Astrocyte of the spinal cord (primary cell): ENCODE measurements at regions not wholly inside any gene's neighbourhood (a gene's known extent, or its start where the extent isn't known, plus 50 kb on each side); places are given as distances from the start of the nearest gene placed in this dataset.

Experiments
- DNase-seq: peaks from one replicate; pipeline ENCODE4 v3.0.0; 2011; ENCODE audit warnings: low read depth, low spot score
- H3K4me3 ChIP-seq: 2 replicates; pipeline ENCODE4 v1.5.1; 2011; ENCODE audit warnings: low read depth, mild to moderate bottlenecking, low read length, moderate library complexity
- in situ Hi-C: cut with HindIII; loops from 2 replicates; pipeline ENCODE4 v1.10.0; 2017; ENCODE audit warnings: low sequenced_read_pairs
- TF ChIP-seq, protein P1 (sequence below): IDR thresholded peaks from 2 replicates; pipeline ENCODE4 v1.5.1; 2012; ENCODE audit warnings: low read depth, mild to moderate bottlenecking, low read length, inconsistent platforms

DNA sequence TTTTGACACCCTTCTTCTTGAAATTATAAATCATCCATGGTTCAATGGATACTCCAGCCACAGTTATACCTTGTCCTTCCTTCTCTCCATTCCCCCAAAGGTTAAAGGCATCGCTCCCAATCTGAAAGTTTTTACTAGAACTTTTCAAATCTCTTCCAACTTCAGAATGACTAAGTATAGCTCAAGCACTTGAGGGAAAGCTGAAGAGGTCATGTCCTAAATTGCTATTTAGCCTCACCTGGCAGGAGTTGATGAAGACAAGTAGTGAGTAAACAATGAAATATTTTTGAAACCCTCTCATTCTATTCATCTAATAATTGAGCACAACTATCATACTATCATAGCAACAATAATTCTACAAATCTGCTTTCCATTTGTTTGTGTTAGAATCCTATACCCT lies 167.8 kb downstream of the HNMT start:
- no peak for DNase-seq
- in situ Hi-C loops = no loop called here
- TF ChIP-seq, protein P1, sequence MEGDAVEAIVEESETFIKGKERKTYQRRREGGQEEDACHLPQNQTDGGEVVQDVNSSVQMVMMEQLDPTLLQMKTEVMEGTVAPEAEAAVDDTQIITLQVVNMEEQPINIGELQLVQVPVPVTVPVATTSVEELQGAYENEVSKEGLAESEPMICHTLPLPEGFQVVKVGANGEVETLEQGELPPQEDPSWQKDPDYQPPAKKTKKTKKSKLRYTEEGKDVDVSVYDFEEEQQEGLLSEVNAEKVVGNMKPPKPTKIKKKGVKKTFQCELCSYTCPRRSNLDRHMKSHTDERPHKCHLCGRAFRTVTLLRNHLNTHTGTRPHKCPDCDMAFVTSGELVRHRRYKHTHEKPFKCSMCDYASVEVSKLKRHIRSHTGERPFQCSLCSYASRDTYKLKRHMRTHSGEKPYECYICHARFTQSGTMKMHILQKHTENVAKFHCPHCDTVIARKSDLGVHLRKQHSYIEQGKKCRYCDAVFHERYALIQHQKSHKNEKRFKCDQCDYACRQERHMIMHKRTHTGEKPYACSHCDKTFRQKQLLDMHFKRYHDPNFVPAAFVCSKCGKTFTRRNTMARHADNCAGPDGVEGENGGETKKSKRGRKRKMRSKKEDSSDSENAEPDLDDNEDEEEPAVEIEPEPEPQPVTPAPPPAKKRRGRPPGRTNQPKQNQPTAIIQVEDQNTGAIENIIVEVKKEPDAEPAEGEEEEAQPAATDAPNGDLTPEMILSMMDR = no peak
- H3K4me3 ChIP-seq = no peak overlapping the region

DNA sequence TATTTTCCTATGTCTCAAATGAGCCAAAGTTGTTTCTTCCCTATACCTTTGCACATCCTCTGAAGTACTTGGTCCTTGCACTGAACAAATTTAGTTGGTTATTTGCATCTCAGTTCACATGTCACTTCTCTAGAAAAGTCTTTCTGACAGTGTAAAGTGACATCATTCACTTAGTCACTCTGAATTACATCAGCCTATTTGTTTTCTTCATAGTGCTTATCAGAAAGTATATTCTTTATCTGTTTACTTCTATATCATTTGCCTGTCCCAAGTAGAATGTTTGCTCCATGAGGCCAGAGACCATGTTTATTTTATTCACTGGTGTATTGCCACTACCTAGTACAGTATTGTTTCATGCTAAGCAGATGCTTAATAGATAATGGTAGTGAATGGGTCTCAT lies 173.7 kb downstream of the HNMT start:
- no peak overlapping the region for H3K4me3 ChIP-seq
- in situ Hi-C loops = no loop called here
- DNase-seq = no peak
- TF ChIP-seq, protein P1 = no peak

DNA sequence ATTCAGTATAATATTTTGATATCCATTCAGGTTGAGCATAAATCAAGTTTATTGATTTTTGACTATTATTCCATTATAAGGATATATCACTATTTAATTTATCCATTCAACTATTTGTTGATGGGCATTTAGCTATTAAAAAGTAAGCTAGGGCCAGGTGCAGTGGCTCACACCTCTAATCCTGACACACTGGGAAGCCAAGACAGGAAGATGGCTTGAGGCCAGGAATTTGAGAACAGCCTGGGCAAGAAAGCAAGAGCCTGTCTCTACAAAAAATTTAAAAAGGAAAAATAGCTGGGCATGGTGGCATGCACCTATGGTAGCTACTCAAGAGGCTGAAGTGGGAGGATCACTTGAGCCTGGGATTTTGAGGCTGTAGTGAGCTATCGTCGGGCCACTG lies 183.5 kb downstream of the HNMT start:
- no peak overlapping the region for H3K4me3 ChIP-seq
- in situ Hi-C loops = no loop called here
- TF ChIP-seq, protein P1 = no peak
- no peak for DNase-seq

DNA sequence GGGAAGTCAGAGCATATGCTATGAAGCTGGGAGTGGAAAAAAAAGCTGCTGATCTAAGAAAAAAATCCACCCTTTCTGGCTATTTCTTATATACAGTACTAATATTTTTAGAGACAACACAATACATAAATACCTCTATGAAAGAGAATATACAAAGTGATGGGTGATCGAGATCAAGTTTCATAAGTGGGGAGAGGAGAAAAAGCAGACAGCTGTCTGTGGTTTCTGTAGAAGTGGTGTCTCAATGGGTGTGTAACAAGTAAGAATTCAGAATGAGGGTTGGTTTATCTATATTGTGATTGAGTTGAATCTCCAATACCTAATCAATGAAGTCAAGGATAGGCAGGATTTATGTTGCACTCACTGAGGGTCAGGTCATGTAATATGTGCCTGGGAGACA lies 191.0 kb downstream of the HNMT start:
- TF ChIP-seq, protein P1 = no peak
- DNase-seq = no peak
- no peak overlapping the region for H3K4me3 ChIP-seq
- in situ Hi-C loops = no loop called here

DNA sequence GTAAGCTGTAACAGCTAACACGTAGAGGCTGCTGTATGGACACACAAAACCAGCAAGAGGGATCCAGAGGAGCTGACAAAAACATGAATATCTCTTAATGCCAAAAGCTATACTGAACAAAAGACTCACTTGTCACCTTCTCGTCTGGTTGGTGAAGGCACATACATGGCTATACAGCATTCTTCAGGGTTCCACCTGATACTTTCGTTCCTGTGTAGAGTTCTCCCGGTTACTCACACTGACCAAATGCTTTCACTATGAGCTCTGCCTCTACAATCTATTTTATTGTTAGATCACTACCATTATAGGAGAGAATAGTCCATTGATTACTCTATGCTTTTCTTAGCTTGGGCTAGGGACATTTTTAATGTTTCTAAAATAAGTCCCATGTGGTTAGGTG lies 193.1 kb downstream of the HNMT start:
- no peak overlapping the region for H3K4me3 ChIP-seq
- no peak for DNase-seq
- in situ Hi-C loops = no loop called here
- TF ChIP-seq, protein P1 = no peak

DNA sequence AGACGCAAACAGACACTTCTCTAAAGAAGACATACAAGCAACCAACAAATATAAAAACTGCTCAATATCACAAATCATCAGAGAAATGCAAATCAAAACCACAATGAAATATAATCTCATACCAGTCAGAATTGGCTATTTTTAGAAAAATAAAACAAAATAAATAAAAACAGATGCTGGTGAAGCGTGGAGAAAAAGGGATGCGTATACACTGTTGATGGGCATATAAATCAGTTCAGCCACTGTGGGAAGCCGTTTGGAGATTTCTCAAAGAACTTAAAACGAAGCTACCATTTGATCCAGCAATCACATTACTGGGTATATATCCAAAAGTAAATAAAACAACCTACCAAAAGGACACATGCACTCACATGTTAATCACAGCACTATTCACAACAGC lies 206.2 kb downstream of the HNMT start:
- in situ Hi-C loops = no loop called here
- DNase-seq = no peak
- no peak overlapping the region for H3K4me3 ChIP-seq
- TF ChIP-seq, protein P1 = no peak

DNA sequence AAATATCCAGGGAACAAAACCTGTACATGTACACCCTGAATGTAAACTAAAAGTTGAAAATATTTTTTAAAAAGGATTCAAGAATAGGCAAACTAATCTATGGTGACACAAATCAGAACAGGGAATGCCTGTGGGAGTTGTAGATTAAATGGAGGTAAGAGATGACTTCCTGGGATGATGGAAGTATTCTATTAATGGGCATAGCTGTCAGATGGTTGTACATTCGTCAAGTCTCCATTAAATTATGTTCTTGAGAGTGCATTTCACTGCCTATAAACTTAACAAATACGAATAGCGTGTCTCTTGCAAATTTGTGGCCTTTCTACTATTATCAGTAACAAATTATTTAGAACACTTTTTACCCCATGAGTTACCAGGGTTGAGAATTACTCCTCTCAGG lies 207.0 kb downstream of the HNMT start:
- in situ Hi-C loops = no loop called here
- DNase-seq = no peak
- H3K4me3 ChIP-seq = no peak overlapping the region
- TF ChIP-seq, protein P1 = no peak
